Upper lobe of left lung (tissue), 4 donors: ENCODE measurements at regions not wholly inside any gene's neighbourhood (a gene's known extent, or its start where the extent isn't known, plus 50 kb on each side); places are given as distances from the start of the nearest gene placed in this dataset.

ENCODE experiments used
- EP300 ChIP-seq, 4 donors: sonication (generic); formaldehyde crosslinking; IDR thresholded peaks; one replicate each; pipeline ENCODE4 v1.5.1; 2017; ENCODE audit warnings: antibody characterized with exemption in 4 of 4, control low read depth in 2 of 4
- TF ChIP-seq, protein P1 (sequence below), 6 experiments: fragments of 450-650 bp in 4 of 6; fragments of 200-600 bp in 2 of 6; sonication (generic) in 2 of 6; IDR thresholded peaks; one replicate each; pipeline ENCODE4 v1.5.1; 2016 to 2019; ENCODE audit warnings: antibody characterized with exemption in 6 of 6

DNA sequence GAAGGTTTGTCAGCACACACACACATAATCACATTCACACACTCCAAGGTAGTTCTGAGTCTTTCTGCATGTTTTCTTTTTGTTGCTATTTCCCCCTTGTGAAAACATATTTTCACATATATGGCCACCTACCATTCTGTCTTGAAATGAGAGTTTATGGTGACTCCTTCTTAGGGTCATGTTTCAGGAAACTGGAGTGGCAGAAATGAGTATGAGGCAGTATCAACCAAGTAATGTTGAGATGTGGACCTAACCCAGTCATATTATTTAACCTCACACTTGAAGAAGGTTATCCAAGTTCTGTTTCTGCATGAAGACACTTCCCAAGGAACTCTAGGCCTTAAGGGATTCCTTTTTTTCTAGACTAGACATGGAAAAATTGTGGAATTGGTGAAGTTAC lies 481.4 kb downstream of the ETS1 start:
- TF ChIP-seq, protein P1, sequence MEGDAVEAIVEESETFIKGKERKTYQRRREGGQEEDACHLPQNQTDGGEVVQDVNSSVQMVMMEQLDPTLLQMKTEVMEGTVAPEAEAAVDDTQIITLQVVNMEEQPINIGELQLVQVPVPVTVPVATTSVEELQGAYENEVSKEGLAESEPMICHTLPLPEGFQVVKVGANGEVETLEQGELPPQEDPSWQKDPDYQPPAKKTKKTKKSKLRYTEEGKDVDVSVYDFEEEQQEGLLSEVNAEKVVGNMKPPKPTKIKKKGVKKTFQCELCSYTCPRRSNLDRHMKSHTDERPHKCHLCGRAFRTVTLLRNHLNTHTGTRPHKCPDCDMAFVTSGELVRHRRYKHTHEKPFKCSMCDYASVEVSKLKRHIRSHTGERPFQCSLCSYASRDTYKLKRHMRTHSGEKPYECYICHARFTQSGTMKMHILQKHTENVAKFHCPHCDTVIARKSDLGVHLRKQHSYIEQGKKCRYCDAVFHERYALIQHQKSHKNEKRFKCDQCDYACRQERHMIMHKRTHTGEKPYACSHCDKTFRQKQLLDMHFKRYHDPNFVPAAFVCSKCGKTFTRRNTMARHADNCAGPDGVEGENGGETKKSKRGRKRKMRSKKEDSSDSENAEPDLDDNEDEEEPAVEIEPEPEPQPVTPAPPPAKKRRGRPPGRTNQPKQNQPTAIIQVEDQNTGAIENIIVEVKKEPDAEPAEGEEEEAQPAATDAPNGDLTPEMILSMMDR (IDR thresholded peaks at IDR 0.05), result no peak
- no peak for TF ChIP-seq EP300 (IDR thresholded peaks at IDR 0.05)
